Lower leg skin (tissue), 3 donors: ENCODE measurements at regions not wholly inside any gene's neighbourhood (a gene's known extent, or its start where the extent isn't known, plus 50 kb on each side); places are given as distances from the start of the nearest gene placed in this dataset.

Experiments used
- CTCF ChIP-seq, 3 donors: fragments of 450-650 bp; IDR thresholded peaks; one replicate each; pipeline ENCODE4 v1.5.1; 2016; ENCODE audit warnings: antibody characterized with exemption in 3 of 3, mild to moderate bottlenecking in 3 of 3, moderate library complexity in 2 of 3
- POLR2A ChIP-seq, 2 donors: fragments of 450-650 bp; IDR thresholded peaks; one replicate each; pipeline ENCODE4 v1.6.1; 2016 to 2017; ENCODE audit warnings: antibody characterized with exemption in 2 of 2, mild to moderate bottlenecking in 1 of 2, moderate library complexity in 1 of 2

GRCh38 chrX:21126661-21127060 is 247.6 kb upstream of the CNKSR2 start:
- TF ChIP-seq CTCF (IDR thresholded peaks at IDR 0.05), result no peak
- no peak for TF ChIP-seq POLR2A (IDR thresholded peaks at IDR 0.05)
